DND-41 (cell line): ENCODE measurements at regions not wholly inside any gene's neighbourhood (a gene's known extent, or its start where the extent isn't known, plus 50 kb on each side); places are given as distances from the start of the nearest gene placed in this dataset.

ENCODE experiments used
- ATAC-seq: fragments of 200-7000 bp; cut with Tn5 transposase; 3 replicates; pipeline ENCODE4 v1.9.1; 2021; ENCODE audit warnings: low read depth; ENCODE audit not compliant: insufficient read depth
- DNase-seq: peaks from one replicate; pipeline ENCODE4 v3.0.0-alpha.2; 2020
- H2AFZ ChIP-seq: 2 replicates; pipeline ENCODE4 v1.6.0; 2012; ENCODE audit warnings: low read depth, low read length
- H3K27ac ChIP-seq: 2 replicates; pipeline ENCODE4 v1.5.1; 2012; ENCODE audit warnings: low read length, inconsistent platforms
- H3K27me3 ChIP-seq: fragments of 200-600 bp; sonication (generic); 2 replicates; pipeline ENCODE4 v1.6.0; 2012; ENCODE audit warnings: low read length, mild to moderate bottlenecking, inconsistent platforms; ENCODE audit not compliant: insufficient read depth, poor library complexity
- H3K36me3 ChIP-seq: 2 replicates; pipeline ENCODE4 v1.5.1; 2012; ENCODE audit warnings: low read length, inconsistent platforms; ENCODE audit not compliant: insufficient read depth
- H3K4me1 ChIP-seq: 2 replicates; pipeline ENCODE4 v1.5.1; 2012; ENCODE audit warnings: mild to moderate bottlenecking, low read length; ENCODE audit not compliant: insufficient read depth
- H3K4me2 ChIP-seq: 2 replicates; pipeline ENCODE4 v1.6.0; 2012; ENCODE audit warnings: mild to moderate bottlenecking, moderate library complexity, low read length, inconsistent platforms; ENCODE audit not compliant: insufficient read depth
- H3K4me3 ChIP-seq, 2 experiments: fragments of 200-600 bp in 1 of 2; shearing (Covaris generic) in 1 of 2; 2 replicates each; pipeline ENCODE4 v1.5.1; 2012 to 2016; ENCODE audit warnings: inconsistent platforms in 2 of 2, low read length in 2 of 2, mild to moderate bottlenecking in 2 of 2, low read depth in 1 of 2, moderate library complexity in 1 of 2
- H3K79me2 ChIP-seq: 2 replicates; pipeline ENCODE4 v1.6.0; 2012; ENCODE audit warnings: low read length, inconsistent platforms; ENCODE audit not compliant: insufficient read depth
- H3K9ac ChIP-seq: 2 replicates; pipeline ENCODE4 v1.6.0; 2012; ENCODE audit warnings: low read depth, mild to moderate bottlenecking, inconsistent platforms, low read length, moderate library complexity
- H3K9me3 ChIP-seq: 2 replicates; pipeline ENCODE4 v1.5.1; 2012; ENCODE audit warnings: low read length, moderate library complexity, mild to moderate bottlenecking, inconsistent platforms; ENCODE audit not compliant: insufficient read depth, severe bottlenecking
- H4K20me1 ChIP-seq: 2 replicates; pipeline ENCODE4 v1.6.0; 2012; ENCODE audit warnings: low read length; ENCODE audit not compliant: insufficient read depth
- CTCF ChIP-seq: IDR thresholded peaks from 2 replicates; pipeline ENCODE4 v1.5.1; 2012; ENCODE audit warnings: borderline replicate concordance, low read length, moderate library complexity, mild to moderate bottlenecking; ENCODE audit not compliant: poor library complexity, severe bottlenecking; ENCODE audit errors: extremely low read depth
- EZH2 ChIP-seq: IDR thresholded peaks from 3 replicates; pipeline ENCODE4 v1.6.1; 2012; ENCODE audit warnings: borderline replicate concordance, low read depth, mild to moderate bottlenecking, moderate library complexity, low read length, inconsistent platforms; ENCODE audit not compliant: severe bottlenecking

- no peak overlapping the region for H3K4me2 ChIP-seq
- no peak for ATAC-seq
Observed at GRCh38 chr12:114293571-114294302, 112.2 kb downstream of the TBX5 start.

GRCh38 chr12:114293073-114293472, 112.9 kb downstream of the TBX5 start:
- H3K4me3 ChIP-seq, result no peak overlapping the region
- H3K27me3 ChIP-seq, result no peaks in the 10 kb centered on the region
- H3K4me1 ChIP-seq, result no peaks in the 10 kb centered on the region
- no peak overlapping the region for H2AFZ ChIP-seq
- H3K4me2 ChIP-seq, result no peak overlapping the region
- no peak overlapping the region for H3K27ac ChIP-seq
- H3K36me3 ChIP-seq, result no peaks in the 10 kb centered on the region
- no peak overlapping the region for H3K9ac ChIP-seq
- TF ChIP-seq EZH2 (no peak), CTCF (no peak)
- H3K9me3 ChIP-seq, result no peaks in the 10 kb centered on the region
- ATAC-seq (no peak), DNase-seq (no peak)
- no peaks in the 10 kb centered on the region for H4K20me1 ChIP-seq
- no peaks in the 10 kb centered on the region for H3K79me2 ChIP-seq

More at GRCh38 chr12:114293571-114294302, 112.2 kb downstream of the TBX5 start:
- no peaks in the 10 kb centered on the region for H3K27me3 ChIP-seq
- H2AFZ ChIP-seq, result no peak overlapping the region
- H3K9me3 ChIP-seq, result no peaks in the 10 kb centered on the region
- no peak for TF ChIP-seq CTCF
- no peak for TF ChIP-seq EZH2
- H3K4me1 ChIP-seq, result no peaks in the 10 kb centered on the region
- no peak for DNase-seq
- no peaks in the 10 kb centered on the region for H3K79me2 ChIP-seq
- H4K20me1 ChIP-seq, result no peaks in the 10 kb centered on the region
- no peak overlapping the region for H3K4me3 ChIP-seq
- H3K27ac ChIP-seq, result no peak overlapping the region
- H3K36me3 ChIP-seq, result no peaks in the 10 kb centered on the region
- no peak overlapping the region for H3K9ac ChIP-seq

GRCh38 chr12:114291389-114292060, 114.4 kb downstream of the TBX5 start:
- Histone ChIP-seq H3K27ac (no peak overlapping the region), H3K27me3 (peaks cover 2% of the 10 kb centered on the region), H3K79me2 (no peaks in the 10 kb centered on the region), H2AFZ (no peak overlapping the region), H3K4me2 (no peak overlapping the region), H3K4me3 (no peak overlapping the region), H3K9me3 (no peaks in the 10 kb centered on the region), H3K36me3 (no peaks in the 10 kb centered on the region), H3K4me1 (no peaks in the 10 kb centered on the region), H3K9ac (no peak overlapping the region), H4K20me1 (no peaks in the 10 kb centered on the region)
- DNase-seq (no peak), ATAC-seq (no peak)
- TF ChIP-seq CTCF (no peak), EZH2 (no peak)
